GM13976 (cell line): ENCODE measurements at regions not wholly inside any gene's neighbourhood (a gene's known extent, or its start where the extent isn't known, plus 50 kb on each side); places are given as distances from the start of the nearest gene placed in this dataset.

Experiments used
- DNase-seq: peaks from one replicate; pipeline ENCODE4 v3.0.0; 2012; ENCODE audit warnings: low spot score
- in situ Hi-C: fragments of 300-500 bp; cut with MboI; formaldehyde crosslinking; loops from one replicate; pipeline ENCODE4 v1.12.0; 2022; ENCODE audit warnings: low sequenced_read_pairs, mixed read lengths, inconsistent platforms; ENCODE audit not compliant: unreplicated experiment
- TF ChIP-seq, protein P1 (sequence below): IDR thresholded peaks from 2 replicates; pipeline ENCODE4 v1.5.1; 2012; ENCODE audit warnings: borderline replicate concordance, mild to moderate bottlenecking; ENCODE audit not compliant: insufficient read depth; ENCODE audit errors: extremely low read depth, missing control alignments, control extremely low read depth

DNA sequence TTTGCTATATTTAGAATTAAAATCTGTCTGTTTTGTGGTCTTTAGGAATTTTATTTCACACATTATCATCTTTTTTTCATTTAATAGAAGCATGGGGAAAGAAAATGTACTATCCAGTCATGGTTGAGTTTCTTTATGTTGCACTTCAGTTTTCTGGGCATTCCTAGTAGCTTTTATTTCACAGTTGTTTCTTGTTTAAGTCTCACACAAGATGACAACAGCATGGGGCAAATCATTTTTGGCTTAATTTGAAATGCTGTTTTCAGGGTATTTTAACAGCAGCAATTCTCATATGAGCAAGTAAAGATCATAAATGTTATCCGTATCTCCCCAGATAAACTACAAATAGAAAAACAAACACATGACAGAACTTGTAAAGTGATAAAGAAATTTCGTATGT, 1600.2 kb downstream of the PCDH9 start:
- no peak for DNase-seq
- in situ Hi-C loops: no loop called here
- TF ChIP-seq, protein P1, sequence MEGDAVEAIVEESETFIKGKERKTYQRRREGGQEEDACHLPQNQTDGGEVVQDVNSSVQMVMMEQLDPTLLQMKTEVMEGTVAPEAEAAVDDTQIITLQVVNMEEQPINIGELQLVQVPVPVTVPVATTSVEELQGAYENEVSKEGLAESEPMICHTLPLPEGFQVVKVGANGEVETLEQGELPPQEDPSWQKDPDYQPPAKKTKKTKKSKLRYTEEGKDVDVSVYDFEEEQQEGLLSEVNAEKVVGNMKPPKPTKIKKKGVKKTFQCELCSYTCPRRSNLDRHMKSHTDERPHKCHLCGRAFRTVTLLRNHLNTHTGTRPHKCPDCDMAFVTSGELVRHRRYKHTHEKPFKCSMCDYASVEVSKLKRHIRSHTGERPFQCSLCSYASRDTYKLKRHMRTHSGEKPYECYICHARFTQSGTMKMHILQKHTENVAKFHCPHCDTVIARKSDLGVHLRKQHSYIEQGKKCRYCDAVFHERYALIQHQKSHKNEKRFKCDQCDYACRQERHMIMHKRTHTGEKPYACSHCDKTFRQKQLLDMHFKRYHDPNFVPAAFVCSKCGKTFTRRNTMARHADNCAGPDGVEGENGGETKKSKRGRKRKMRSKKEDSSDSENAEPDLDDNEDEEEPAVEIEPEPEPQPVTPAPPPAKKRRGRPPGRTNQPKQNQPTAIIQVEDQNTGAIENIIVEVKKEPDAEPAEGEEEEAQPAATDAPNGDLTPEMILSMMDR: no peak

DNA sequence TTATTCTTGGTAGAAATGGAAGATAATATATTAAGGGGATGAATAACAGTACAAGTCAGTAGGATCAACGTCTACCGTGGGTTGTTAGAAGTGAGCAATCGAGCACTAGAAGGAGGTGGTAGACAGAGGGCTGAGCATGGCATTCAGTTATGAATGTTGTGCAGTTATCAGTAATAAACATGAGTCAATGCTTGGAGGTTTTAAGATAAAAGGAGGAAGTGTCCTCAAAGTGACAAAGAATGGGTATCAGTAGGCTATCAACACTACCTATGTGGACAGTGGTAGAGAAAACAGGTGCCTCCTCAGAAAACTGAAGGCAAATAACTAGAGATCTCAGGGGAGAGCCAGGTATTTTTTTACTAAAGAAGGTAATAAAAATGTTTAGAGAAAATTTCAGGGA, 1607.0 kb downstream of the PCDH9 start:
- in situ Hi-C loops: no loop called here
- TF ChIP-seq, protein P1: no peak
- no peak for DNase-seq

DNA sequence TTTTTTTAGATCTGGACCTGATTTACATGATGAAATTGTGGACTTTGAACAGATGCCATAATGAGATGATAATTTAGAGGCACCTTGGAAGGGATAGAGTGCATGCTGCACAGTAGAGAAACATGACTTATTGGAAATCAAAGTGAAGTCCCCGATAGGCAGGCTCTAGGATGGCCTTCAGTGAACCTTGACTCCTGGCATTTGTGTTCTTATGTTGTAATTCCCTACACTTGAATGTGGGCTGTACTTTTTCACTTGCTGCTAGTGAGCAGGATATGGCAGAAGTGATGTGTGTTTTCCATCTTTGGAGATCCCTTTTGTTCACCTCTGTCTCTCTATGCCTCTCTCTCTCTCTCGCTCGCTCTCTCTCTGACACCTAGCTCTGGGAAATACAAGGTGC, 1614.6 kb downstream of the PCDH9 start:
- DNase-seq: no peak
- in situ Hi-C loops: no loop called here
- TF ChIP-seq, protein P1: no peak

DNA sequence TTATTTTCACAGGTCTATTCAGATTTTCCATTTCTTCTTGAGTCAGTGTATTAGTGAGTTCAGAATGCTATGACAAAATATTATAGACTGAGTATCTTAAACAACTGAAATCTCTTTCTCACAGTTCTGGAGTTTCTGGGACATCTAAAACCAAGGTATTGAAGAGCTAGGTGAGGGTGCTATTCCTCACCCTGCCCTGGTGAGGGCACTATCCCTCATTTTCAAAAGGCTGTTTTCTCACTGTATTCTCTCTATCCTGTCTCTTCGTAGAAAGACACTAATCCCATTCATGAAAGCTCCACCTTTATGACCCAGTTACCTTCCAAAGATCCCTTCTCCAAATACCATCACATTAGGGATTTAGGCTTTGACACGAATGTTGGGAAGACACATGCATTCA, 1617.1 kb downstream of the PCDH9 start:
- DNase-seq: no peak
- in situ Hi-C loops: no loop called here
- TF ChIP-seq, protein P1: no peak

DNA sequence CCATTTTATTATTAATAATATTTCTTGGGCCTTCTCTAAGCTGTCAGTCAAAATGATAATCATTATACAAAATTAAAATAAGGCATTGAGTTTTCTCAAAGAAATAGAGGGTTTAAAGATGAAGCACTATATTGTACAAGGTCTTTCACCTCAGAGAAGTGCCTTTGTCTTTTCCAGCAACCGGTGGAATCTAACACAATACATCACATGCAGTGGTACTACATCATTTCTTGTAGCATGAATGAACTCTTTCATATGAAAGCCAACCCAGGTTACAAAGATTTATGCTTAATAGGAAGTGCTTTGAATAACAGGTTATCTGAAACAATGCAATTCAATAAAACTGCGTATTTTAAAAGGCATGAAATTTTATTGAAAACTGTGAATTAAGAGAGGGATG, 1620.8 kb downstream of the PCDH9 start:
- in situ Hi-C loops: no loop called here
- DNase-seq: no peak
- TF ChIP-seq, protein P1: no peak

DNA sequence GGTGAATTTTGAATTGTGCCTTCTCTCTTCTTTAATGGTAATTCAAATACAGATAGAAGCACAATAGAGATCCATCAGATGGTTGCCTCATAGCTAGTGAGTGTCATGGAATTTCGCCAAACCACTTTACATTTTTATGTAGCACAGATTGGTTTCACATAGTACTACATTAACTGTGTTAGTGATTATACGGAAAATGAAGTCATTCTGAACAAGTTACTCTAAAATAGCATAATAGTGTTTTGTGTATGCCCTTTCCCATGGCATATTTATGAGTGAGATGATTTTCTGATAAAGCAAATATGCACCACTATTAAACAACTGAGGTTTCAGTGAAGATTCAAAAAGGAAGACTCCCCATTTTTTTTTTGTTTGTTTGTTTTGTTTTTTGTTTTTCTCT, 1623.5 kb downstream of the PCDH9 start:
- TF ChIP-seq, protein P1: no peak
- DNase-seq: no peak
- in situ Hi-C loops: no loop called here

DNA sequence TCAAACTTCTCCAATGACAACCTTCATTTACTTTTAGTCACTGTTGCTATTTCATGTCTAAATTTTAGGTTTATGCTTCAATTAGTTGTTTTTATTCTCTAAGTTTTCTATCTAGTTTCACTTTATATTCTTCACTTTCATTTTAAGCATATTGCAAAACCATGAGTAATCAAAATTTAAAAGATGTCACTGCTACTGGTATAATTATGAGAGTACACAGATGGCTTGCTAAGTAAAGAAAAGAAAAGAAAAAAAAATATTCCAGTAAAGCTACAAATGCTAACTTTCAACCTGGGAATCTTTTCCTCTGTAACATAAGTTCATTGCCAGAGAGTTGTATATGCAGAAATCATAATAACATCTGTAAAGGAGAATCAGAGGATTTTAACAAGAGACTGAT, 1624.7 kb downstream of the PCDH9 start:
- no peak for DNase-seq
- TF ChIP-seq, protein P1: no peak
- in situ Hi-C loops: no loop called here
